ENCODE measurements at regions not wholly inside any gene's neighbourhood (a gene's known extent, or its start where the extent isn't known, plus 50 kb on each side); places are given as distances from the start of the nearest gene placed in this dataset.
"Not testable (repeated sequence)": the region's sequence is repeated elsewhere in the genome, so short reads cannot be mapped to it uniquely, and the experiment has no call there.

DNA sequence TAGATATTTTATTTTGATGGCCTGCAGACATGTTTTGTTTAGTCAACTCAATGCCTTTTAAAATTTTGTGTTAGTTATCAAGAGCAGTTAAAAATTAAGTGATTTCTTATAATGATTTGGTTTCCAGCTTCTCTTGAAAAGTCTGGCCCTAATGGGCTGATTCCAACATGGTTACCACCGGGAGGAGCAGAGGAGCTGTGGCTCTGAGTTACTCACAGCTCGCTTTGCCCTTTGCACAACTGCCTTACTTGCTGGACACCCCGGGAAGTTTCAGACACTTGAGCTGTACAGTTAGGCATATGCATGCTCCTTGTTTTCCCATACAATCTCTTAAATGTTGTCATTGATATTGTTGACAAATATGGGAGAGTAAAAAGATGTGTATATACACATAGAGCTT is 173.1 kb upstream of the MMS22L start:
- DNase-seq = no peak

DNA sequence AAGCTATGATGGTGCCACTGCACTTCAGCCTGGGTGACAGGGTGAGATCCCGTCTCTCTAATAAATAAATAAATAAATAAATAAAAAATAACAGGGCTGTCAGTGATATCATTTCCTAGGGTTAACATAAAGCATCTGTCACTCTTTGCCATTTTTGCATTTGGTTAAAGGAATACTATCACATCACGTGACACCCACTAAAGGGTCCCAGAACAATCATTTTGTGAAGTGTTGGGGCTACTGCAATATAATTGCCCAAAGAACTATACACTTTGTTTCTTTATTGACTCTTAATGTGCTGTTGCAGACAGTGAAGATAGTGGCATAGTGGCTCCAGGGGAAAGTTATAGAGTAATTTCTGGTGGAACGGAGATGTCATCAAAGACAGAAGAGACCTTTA is 176.5 kb upstream of the MMS22L start:
- no peak for DNase-seq

DNA sequence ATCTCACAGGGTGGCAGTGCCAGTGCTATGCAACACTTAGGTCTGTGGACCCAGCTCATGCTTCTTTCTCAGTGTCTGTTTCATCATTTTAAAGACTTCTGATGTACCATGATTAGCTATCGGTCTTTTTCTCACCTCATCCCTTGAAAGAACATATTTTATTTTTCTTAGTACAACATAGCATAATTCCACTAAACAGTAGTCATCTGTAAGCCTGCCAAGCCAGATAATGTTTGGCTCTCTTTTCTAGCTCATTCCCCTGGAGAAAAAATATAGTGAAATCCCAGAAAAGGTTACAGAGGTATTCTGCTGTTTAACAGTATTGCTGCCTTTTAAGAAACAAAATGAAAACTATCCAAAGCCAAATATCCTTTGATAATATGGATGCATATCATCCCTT is 177.0 kb upstream of the MMS22L start:
- no peak for DNase-seq

DNA sequence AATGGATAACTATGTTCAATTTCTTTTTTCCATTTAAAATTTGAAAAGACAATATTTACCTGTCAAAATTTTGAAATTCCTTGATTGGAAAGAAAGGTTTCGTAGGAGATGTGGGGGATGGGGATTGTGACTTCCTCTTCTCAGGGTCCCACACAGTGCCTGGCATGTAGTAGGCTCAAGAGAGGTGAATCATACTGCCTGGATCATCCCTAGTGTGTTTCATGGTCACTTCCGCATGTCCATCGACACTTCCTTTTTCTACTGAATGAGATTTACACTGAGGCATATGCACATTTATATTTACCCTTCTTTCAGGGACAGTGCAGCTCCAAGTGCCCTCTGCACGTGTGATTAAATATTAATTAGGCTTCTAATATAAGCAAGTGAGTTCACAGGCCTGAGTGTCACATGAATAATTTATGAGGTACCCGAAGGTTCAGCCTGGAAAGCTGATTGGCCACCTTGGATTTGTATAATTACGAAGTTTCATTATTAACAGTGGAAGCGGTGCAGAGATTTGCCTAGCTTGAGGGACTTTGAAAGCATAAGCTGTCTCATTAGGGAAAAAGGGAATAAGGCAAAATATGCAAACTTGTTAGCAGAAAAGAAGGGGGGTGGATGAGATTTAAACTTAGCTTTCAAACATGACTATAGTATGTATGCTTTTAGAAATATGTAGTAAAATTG is 177.5 kb upstream of the MMS22L start:
- DNase-seq = no peak

DNA sequence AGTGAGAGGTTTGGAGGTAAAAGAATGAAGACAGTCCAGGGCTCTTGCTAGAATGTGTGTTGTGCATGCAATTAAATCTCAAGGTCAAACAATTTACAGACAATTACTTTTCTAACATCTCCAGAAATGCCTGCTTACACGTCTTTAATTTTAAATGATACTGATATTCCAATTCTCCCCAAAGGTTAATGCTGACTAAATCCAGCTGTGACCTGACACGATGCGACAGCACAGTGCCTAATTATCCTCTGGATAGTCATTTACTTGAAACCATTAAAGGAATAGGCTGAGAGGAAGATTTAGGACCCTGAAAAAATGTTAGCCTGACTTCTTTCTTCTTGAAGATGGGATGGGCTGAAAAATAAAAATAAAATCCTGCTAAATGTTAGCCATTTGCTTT is 178.2 kb upstream of the MMS22L start:
- DNase-seq = no peak

DNA sequence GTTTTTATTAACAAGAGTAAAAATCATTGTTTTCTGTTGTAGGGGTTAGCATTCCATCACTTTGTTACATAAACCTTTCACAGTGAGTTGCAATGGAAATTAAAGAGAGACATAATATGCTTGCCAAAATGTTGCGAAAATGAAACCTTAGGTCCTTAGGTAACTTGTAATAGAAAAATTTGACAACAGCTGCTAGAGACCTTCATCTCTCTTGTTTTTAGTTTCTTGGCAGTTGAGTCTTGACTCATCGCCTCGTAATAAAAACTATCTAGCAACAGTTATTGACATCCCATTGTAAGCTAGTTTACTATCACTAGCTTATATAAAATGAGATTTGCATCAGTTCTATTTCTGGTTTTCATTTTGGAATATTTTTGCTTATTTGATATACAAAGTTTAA is 179.0 kb upstream of the MMS22L start:
- no peak for DNase-seq

DNA sequence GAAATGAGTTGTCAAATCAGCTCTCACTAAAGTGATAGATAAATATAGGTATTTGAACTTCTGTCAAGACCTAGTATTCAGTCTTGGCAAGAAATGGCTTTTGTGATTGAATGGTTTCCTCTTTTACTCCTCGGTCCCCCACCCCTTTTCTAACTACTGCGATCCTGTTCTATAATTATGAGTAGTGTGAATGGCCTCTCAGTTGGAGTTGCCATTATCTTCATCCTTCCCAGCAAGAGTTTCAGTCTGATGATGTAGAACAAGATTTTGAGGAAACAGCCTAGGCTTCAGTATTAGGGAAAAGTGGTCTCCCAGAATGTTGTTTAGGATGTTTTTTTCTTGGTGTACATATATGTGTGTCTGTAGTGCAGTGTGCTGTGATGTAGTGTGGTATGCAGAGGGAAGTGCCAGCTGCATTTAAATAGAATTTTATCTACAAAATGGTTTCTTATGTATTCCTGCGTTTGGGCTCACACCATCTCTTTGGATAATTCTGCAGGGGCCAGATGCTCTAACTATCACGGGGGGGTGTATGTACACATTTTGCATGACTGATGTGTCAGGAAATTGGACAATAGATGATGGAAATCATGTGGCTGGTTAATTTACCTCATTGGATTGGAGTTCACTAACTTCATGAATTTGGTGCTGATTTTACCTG is 180.1 kb upstream of the MMS22L start:
- no peak for DNase-seq

DNA sequence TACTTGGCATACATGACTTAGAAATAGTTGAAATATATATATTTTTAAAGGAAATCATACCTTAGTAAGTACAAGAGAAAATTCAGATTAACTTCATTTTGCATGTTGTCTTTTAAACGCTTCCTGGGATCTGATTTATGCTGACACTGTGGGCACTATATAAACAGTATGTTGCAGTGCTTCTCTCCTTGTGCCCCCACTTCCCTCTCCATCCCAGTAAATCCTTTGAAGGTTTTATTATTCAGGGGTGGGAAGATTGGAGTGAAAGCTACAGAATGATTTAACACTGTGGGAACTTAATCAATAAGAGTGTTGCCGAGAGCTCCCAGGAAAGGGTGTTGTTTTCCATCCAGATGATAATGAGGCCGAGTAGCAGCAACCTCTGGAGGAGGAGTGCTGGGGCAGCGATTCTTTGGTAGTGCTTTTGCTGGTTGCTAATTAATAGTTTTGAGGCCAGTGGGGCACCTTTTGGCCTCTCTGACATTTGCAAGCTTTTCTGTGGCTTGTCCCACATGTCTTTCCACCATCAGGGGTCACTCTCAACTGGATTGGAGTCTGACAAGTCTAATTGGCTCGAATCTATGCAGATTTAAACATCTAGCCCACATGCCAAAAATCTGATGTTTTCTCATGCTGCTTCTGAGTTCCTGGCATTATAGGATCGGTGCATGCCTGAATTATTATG is 183.0 kb upstream of the MMS22L start:
- no peak for DNase-seq

DNA sequence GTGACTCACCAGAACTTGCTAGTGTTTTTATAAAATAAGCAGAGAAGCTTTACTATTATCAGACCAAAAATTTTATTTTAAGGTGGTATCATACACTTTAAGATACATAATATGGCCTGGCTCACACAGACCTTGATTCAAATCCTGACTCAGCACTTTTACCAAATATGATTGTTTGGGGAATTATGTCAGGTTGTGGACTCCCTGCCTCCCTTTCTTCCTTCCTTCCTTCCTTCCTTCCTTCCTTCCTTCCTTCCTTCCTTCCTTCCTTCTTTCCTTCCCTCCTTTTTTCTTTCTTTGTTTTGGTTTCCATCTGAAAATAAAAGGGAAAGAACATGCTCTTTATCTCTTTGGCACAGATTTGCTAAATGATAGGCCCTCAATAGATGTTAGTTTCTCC is 186.0 kb upstream of the MMS22L start:
- no peak for DNase-seq

DNA sequence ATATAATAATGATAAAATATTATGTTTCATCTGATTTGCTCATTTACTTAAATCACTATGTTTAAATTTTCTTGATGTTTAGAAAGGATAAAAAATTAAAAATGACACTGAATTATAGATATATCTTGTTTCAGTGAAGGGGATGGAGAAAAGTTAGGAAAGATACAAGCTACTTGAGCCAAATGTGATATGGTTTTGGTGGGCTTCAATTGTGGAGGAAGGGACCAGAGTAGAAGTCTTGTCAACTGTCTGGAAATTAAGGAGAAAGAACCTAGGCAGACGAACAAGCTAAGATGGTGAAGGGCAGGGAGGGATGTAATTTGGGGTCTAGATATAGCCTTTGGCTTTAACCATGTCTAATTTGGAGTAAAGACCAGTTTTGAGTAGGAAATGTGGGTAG is 186.4 kb upstream of the MMS22L start:
- DNase-seq = no peak

DNA sequence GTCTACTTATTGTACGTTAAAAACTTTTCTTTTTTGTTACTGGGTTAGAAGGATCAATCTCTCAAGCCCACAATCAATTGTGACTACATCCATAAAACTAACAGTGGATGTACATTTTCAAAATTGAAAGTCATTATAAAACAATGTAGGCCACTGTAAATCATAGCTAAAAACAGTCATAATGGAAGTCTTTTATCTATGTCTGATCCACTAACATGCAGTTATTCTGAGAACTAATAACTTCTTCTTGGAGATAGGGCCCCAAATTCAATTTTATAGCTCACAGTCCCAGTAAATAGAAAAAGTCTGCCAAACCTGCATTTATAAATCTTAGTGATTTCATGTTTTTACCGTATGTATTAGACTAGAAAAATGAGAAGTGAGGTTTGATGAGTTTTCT is 187.3 kb upstream of the MMS22L start:
- no peak for DNase-seq

DNA sequence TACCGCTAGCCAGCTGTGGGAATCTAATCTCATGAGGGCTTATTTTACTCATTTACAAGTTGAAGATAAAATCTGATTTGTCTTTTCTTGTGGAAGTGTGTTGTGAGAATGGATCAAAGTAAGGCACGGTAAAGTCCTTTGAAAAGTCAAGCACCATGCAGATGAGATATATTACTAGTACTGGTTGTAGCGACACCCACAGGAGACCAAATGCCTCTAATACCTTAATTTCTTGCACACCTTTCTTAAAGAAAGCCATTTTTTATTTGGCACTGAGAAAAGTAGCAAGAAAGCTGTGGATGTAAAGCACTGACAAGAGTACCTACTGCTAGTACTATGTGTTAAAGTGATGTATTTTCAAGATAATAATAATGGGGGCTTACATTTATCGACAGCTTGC is 191.0 kb upstream of the MMS22L start:
- DNase-seq = no peak

DNA sequence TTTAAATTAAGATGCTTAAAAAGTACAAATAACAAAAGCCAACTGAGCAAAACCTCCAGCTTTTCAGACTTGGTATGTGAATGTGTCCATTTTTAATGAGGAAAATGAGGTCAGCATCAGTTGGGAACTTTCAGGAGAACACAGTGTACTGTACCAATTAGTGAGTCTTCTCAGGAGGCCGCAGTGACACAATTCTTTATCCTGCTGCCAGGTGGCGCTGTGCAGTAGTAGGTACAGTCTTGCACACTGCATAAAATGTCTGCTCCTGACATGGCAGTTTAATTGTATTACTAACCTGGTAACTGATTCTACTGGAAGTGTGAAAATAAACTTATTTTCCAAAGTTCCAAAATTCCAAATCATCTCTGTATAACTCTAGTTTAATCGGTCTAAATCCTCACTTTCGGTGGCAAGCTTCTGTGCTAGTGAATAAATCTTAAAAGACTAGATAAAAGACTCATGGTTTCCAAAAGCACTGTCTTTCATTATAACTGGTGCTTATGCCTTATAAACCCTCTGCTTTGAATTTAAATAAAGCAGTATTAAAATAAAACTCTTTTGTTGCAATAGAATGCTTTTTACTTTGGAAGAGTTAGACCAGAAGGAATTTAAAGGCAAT is 214.8 kb upstream of the MMS22L start:
- peak; percentile 10 for DNase-seq

DNA sequence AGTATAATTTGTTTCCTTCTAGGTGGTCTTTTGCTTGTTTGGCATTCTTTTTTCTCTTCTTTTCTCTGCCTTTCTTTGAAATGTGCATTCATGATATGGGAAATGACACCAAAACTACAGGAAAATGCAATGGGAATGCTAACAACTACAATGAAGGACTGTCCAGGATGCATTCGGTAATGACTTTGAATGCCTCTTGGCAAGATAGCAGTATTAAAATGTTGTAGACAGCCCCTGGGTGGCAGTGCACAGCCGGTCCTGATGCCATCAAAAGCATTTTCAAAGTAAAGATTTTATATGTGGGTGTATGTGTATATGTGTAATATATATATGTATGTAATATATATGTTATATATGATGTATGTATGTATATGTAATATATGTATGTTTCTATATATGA is 218.8 kb upstream of the MMS22L start:
- no peak for DNase-seq

DNA sequence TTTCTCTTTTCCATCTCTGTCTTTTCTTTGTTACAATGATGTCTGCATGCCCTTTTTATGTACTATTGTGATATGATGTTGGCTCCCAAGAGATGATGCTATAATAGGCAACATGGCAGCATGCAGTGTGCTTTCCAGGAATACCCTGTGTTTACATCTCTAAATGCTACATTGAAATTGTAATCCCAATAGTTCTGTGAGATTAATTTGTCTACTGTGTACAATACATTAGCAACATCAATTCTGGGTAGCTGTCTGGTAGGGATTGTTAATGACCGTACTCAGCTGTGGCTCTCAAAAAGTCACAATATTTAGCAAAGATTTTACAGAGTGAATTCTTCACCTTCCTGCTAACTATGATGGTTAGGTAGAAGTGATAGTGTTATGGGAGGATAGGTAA is 225.6 kb upstream of the MMS22L start:
- DNase-seq = no peak

DNA sequence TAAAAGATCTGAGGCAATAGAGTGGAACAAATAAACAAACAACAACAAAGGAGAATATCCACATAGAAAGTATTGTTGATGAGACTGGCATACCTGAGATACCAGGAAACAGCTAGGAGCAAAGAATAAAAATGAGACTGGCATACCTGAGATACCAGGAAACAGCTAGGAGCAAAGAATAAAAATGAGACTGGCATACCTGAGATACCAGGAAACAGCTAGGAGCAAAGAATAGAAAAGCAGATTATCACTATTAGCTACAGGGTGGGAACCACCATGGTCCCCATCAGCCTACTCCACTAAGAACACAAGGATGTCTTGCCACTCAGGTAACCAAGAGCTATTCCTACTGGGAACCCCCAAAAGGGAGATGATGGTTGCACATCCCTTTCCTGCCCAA is 230.2 kb upstream of the MMS22L start:
- not testable (repeated sequence) for DNase-seq

DNA sequence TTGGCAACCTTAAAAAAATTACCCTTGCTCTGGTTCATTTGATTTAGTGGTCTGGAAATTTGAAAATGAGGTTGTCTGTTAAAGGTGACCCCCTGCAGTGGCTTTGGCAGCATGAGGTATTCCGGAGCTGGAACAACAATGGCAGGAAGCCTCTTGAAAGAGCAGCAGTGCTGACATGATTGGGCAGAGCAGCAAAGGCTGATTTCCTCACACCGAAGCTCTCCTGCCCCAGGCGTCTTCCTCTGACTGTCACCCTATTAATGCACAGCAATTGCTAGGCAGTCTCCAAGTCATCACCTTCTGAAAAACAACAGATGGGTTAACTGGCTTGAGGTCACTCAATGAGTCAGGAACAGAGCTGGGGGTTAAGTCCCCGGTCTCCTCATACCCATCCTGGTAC is 241.8 kb upstream of the MMS22L start:
- no peak for DNase-seq

DNA sequence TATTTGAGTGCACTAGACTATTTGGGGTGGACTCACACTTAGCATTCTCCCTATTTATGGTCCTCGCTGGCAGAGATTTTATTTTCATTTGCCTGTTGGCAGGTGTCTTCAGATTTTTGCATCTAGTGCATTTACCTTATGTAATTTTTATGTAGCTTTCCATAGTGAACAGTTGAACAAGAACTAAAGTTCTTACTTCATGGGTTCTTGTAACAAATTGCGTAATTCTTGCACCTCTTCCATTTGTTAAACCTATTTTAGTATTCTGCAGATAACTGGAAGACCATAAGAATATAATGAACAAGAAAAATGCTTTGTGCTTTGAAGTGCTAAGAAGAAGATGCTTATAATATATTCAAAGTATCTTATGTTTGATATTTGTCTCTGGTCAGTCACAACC is 252.8 kb upstream of the MMS22L start:
- DNase-seq = no peak

DNA sequence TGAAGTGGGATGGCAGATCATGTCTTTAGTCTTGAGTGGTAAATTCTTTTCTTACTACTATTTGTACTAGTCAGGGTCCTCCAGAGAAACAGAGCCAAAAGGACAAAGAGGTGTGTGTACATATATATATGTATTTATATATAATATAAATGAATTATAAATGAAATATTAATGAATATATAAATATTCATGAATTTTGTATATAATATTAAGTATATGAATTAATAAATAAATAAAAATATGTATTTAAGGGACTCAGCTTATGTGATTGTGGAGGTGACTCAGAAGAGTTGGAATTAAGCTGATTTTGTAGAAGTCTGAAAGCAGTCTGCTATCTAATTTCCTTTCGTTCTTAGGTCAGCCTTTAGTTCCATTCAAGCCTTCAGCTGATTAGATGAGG is 265.3 kb upstream of the MMS22L start:
- no peak for DNase-seq

DNA sequence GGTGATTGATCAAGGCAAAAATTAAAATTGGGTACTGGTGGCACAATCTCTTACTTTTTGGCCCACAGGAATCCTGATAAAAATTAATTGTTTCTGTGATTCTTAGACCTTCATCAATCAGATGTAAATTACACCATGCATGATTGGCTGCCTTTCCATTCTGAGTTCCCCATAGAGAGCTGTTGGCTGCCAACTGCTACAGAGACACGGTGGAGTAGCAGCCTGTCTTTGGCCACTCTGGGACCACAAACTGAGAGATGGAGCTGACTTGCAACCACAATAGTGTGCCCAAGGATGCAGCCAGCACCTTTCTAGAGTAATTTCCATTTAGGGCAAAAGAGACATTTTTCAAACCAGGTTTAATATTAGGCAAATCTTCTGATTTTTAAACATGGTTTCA is 274.3 kb upstream of the MMS22L start:
- DNase-seq = no peak

DNA sequence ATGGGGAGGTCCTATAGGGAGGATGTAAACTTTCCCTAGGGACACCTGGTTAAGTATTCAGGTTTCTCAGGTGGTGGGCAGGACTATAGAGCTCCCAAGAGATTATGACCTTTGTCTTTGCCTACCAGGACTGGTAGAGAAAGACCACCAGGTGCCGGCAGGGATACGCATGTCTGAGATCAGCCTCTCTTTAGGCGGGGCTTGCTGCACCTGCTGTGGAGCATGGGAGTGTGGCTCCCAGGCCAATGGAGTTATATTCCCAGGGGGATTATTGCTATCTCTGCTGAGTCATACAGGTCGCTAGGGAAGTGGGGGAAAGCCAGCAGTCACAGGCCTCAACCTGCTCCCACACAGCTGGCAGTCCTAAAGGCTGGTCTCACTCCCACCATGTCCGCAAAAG is 280.5 kb upstream of the MMS22L start:
- no peak for DNase-seq

DNA sequence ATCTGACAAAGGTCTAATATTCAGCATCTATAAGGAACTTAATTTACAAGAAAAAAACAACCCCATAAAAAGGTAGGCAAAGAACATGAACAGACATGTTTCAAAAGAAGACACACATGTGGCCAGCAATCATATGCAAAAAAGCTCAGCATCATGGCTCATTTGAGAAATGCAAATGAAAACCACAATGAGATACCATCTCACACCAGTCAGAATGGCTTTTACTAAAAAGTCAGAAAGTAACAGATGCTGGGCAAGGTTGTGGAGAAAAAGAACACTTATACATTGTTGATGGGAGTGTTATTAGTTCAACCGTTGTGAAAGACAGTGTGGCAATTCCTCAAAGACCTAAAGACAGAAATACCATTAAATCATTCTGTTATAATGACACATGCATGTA is 289.9 kb upstream of the MMS22L start:
- no peak for DNase-seq

DNA sequence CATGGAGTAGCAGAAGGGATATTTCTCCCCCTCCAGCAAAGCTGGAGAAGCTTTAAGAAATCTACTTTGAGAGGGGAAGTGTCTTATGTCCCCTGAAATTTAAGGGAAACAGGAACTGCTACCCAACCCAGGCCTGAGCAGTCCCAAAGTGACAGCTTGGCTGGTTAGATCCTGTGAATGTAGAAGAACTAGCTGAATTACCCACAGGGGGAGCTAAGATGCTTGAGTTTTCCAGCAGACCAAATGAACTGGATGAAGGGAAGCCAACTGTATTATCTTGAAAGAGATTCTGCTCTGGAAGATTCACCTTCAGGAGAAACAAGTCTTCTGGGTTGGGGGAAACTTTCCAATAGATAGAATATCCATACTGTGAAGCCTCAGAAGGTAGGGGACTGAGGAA is 303.3 kb upstream of the MMS22L start:
- no peak for DNase-seq

DNA sequence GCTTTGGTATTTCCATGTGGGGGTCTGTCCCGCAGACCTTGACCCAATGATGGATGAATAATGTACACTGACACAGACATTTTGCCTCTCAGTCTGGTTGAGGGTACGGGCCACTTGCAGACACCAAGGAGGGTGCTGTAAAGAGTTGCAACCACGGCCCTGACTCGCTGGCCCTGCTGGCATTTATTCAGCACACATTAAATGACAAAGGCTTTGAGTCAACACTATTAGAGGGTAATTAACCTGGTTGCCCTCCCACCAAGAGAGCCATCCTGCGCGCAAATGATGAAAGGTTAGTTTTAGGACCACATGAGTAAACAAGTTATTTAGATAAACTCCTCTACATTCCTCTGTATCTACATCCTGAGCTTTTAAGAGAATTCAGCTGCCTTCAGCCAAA is 308.9 kb upstream of the MMS22L start:
- no peak for DNase-seq
